NB4 (cell line): ENCODE measurements at regions not wholly inside any gene's neighbourhood (a gene's known extent, or its start where the extent isn't known, plus 50 kb on each side); places are given as distances from the start of the nearest gene placed in this dataset.

Source experiments
- CTCF ChIP-seq: IDR thresholded peaks from one replicate; pipeline ENCODE4 v1.5.1; 2012; ENCODE audit warnings: low read depth, low read length
- MAX ChIP-seq: IDR thresholded peaks from 2 replicates; pipeline ENCODE4 v1.6.1; 2011; ENCODE audit warnings: low read depth, low read length
- POLR2A ChIP-seq: IDR thresholded peaks from 2 replicates; pipeline ENCODE4 v1.6.1; 2011; ENCODE audit warnings: mild to moderate bottlenecking; ENCODE audit not compliant: insufficient read length; ENCODE audit errors: extremely low read depth

- TF ChIP-seq CTCF, result no peak
- no peak for TF ChIP-seq POLR2A
- no peak for TF ChIP-seq MAX
These were observed 139.1 kb upstream of the FSTL4 start for GRCh38 chr5:133751421-133751820.
